K562 (cell line): ENCODE measurements at regions not wholly inside any gene's neighbourhood (a gene's known extent, or its start where the extent isn't known, plus 50 kb on each side); places are given as distances from the start of the nearest gene placed in this dataset.
"Not testable (repeated sequence)": the region's sequence is repeated elsewhere in the genome, so short reads cannot be mapped to it uniquely, and the experiment has no call there.

Source experiments
- ATAC-seq: fragments of 200-7000 bp; cut with Tn5 transposase; 3 replicates; pipeline ENCODE4 v1.9.1; 2020; ENCODE audit warnings: moderate library complexity
- BruUV-seq: library from RNA; stranded (reverse); fragments of 400-500 nt; replicated peaks from 2 replicates; lab custom pipeline; 2021; lab: Mats Ljungman, UMichigan
- CTCF ChIA-PET: fragments of 300-600 bp; formaldehyde crosslinking; extraction: SDS; loops from one replicate; lab custom pipeline; 2021; ENCODE audit warnings: low intra/inter-chr PET ratio; lab: Yijun Ruan, JAX
- POLR2A ChIA-PET: fragments of 300-600, 350-650 bp; sonication (Branson Sonifier 250); formaldehyde crosslinking; extraction: SDS; loops from one replicate; lab custom pipeline; 2021; ENCODE audit warnings: antibody characterized with exemption, inconsistent platforms; lab: Yijun Ruan, JAX
- DNase-seq, 4 experiments: peaks; one replicate each; pipeline versions ENCODE4 v3.0.0 to v3.0.0-alpha.2; 2011 to 2018; ENCODE audit warnings: low spot score in 3 of 4, mixed read lengths in 3 of 4; ENCODE audit errors: extremely low read depth in 1 of 4
- FAIRE-seq: peaks from 2 replicates; lab custom pipeline; 2011; peaks lifted over from hg19 to GRCh38; lab: Jason Lieb, UNC
- H2AFZ ChIP-seq: 2 replicates; pipeline ENCODE4 v1.6.0; 2011; ENCODE audit warnings: low read depth, low read length, control low read depth, inconsistent platforms
- H3K27ac ChIP-seq: fragments of 200-600 bp; 3 replicates; pipeline ENCODE4 v1.8.0; 2011; ENCODE audit warnings: low read depth, mild to moderate bottlenecking, control low read depth, inconsistent platforms, low read length, moderate library complexity, mixed read lengths; ENCODE audit errors: extremely low read depth
- H3K27me3 ChIP-seq, 2 experiments: fragments of 300-600 bp in 1 of 2; 2 replicates in 1 of 2; 3 replicates in 1 of 2; pipeline versions ENCODE4 v1.6.0 to v1.8.0; 2011; ENCODE audit warnings: inconsistent platforms in 2 of 2, low read length in 2 of 2, mild to moderate bottlenecking in 1 of 2, mixed read lengths in 1 of 2, moderate library complexity in 1 of 2; ENCODE audit not compliant: control insufficient read depth in 2 of 2, insufficient read depth in 2 of 2
- H3K36me3 ChIP-seq: fragments of 300-600 bp; 3 replicates; pipeline ENCODE4 v1.8.0; 2011; ENCODE audit warnings: mild to moderate bottlenecking, low read length, inconsistent platforms; ENCODE audit not compliant: control insufficient read depth, insufficient read depth
- H3K4me1 ChIP-seq, 2 experiments: fragments of 200-600 bp in 1 of 2; replicated peaks in 1 of 2; 2 replicates in 1 of 2; 3 replicates in 1 of 2; pipeline versions ENCODE4 v1.5.1 to v1.8.0; 2011; ENCODE audit warnings: inconsistent platforms in 2 of 2, low read length in 2 of 2, mild to moderate bottlenecking in 1 of 2, mixed read lengths in 1 of 2, moderate library complexity in 1 of 2; ENCODE audit not compliant: control insufficient read depth in 2 of 2, insufficient read depth in 2 of 2
- H3K4me2 ChIP-seq: 2 replicates; pipeline ENCODE4 v1.6.1; 2011; ENCODE audit warnings: low read length, control low read depth, inconsistent platforms, mixed read lengths; ENCODE audit not compliant: insufficient read depth
- H3K4me3 ChIP-seq: fragments of 200-600 bp; sonication (generic), shearing (Covaris generic); 2 replicates; pipeline ENCODE4 v1.5.1; 2016; ENCODE audit warnings: control low read depth, inconsistent platforms
- H3K79me2 ChIP-seq: fragments of 200-600 bp; 3 replicates; pipeline ENCODE4 v1.8.0; 2011; ENCODE audit warnings: low read length, inconsistent platforms; ENCODE audit not compliant: control insufficient read depth, insufficient read depth
- H3K9ac ChIP-seq, 2 experiments: 2 replicates each; pipeline versions ENCODE4 v1.6.0 to v1.6.1; 2011; ENCODE audit warnings: low read depth in 2 of 2, low read length in 2 of 2, control low read depth in 1 of 2, inconsistent platforms in 1 of 2, mild to moderate bottlenecking in 1 of 2, mixed read lengths in 1 of 2; ENCODE audit not compliant: insufficient read depth in 1 of 2
- H3K9me1 ChIP-seq: one replicate; pipeline ENCODE4 v1.6.0; 2011; ENCODE audit warnings: inconsistent platforms, mild to moderate bottlenecking, low read length, moderate library complexity; ENCODE audit not compliant: control insufficient read depth, insufficient read depth
- H3K9me3 ChIP-seq: replicated peaks from 2 replicates; pipeline ENCODE4 v1.5.1; 2011; ENCODE audit warnings: low read depth, low read length, inconsistent platforms; ENCODE audit not compliant: control insufficient read depth, insufficient read depth
- H4K20me1 ChIP-seq: replicated peaks from 2 replicates; pipeline ENCODE4 v1.6.1; 2011; ENCODE audit warnings: low read length, inconsistent platforms, mixed read lengths; ENCODE audit not compliant: control insufficient read depth, insufficient read depth
- BCOR ChIP-seq: fragments of 450-650 bp; IDR thresholded peaks from 2 replicates; pipeline ENCODE4 v1.6.1; 2016
- CBFA2T3 ChIP-seq: fragments of 450-650 bp; IDR thresholded peaks from 2 replicates; pipeline ENCODE4 v1.6.1; 2017
- CHD2 ChIP-seq: IDR thresholded peaks from 2 replicates; pipeline ENCODE4 v1.6.1; 2011; ENCODE audit warnings: low read depth, low read length
- E2F3 ChIP-seq: fragments of 250-450 bp; sonication (Bioruptor Pico); IDR thresholded peaks from 2 replicates; pipeline ENCODE4 v1.4.0; 2020; ENCODE audit warnings: mild to moderate bottlenecking
- HNRNPLL ChIP-seq: fragments of 200-400 bp; formaldehyde crosslinking; IDR thresholded peaks from 2 replicates; pipeline ENCODE4 v1.6.1; 2017; ENCODE audit warnings: low read length, low read depth, mild to moderate bottlenecking; ENCODE audit not compliant: poor library complexity, severe bottlenecking
- KDM1A ChIP-seq, 2 experiments: fragments of 450-650 bp; IDR thresholded peaks; 2 replicates each; pipeline ENCODE4 v1.6.1; 2016; ENCODE audit warnings: mild to moderate bottlenecking in 2 of 2
- POLR2AphosphoS5 ChIP-seq: IDR thresholded peaks from 2 replicates; pipeline ENCODE4 v1.6.1; 2011; ENCODE audit warnings: mild to moderate bottlenecking, low read depth, low read length, moderate library complexity; ENCODE audit not compliant: control insufficient read depth, insufficient read depth
- RBM25 ChIP-seq: fragments of 200-400 bp; formaldehyde crosslinking; IDR thresholded peaks from 2 replicates; pipeline ENCODE4 v1.6.1; 2018; ENCODE audit warnings: low read length, low read depth, moderate library complexity; ENCODE audit not compliant: severe bottlenecking
- ZC3H4 ChIP-seq: sonication (generic); formaldehyde crosslinking; IDR thresholded peaks from 2 replicates; pipeline ENCODE4 v1.9.0; 2021; ENCODE audit warnings: missing genetic modification reagents, borderline replicate concordance
- ZFP36 ChIP-seq: fragments of 150-350 bp; IDR thresholded peaks from 2 replicates; pipeline ENCODE4 v1.6.1; 2018; ENCODE audit warnings: low read length, low read depth; ENCODE audit not compliant: partially characterized antibody
- ZNF146 ChIP-seq: IDR thresholded peaks from one replicate; pipeline ENCODE4 v1.6.1; 2018; ENCODE audit warnings: missing compliant biosample characterization; ENCODE audit not compliant: unreplicated experiment
- ZNF408 ChIP-seq: fragments of 250-450 bp; sonication (Bioruptor Pico); IDR thresholded peaks from 2 replicates; pipeline ENCODE4 v1.4.0; 2020; ENCODE audit warnings: low read depth, mild to moderate bottlenecking, moderate library complexity
- ZNF764 ChIP-seq: fragments of 250-450 bp; sonication (Bioruptor Pico); IDR thresholded peaks from 2 replicates; pipeline ENCODE4 v1.4.0; 2020; ENCODE audit warnings: low read depth, mild to moderate bottlenecking, moderate library complexity
- WGBS: fragments of 100-300 bp; shearing (Covaris generic); methylation state at CpG from one replicate; pipeline ENCODE4 v1.1.6; 2016; ENCODE audit warnings: low coverage, mixed read lengths; ENCODE audit not compliant: insufficient coverage; ENCODE audit errors: missing lambda C conversion rate; 5-methylcytosine and 5-hydroxymethylcytosine counted together
- in situ Hi-C: fragments of 300-500 bp; cut with MboI; formaldehyde crosslinking; loops from 4 replicates; pipeline ENCODE4 v1.15.0; 2018; ENCODE audit warnings: inconsistent platforms, mixed read lengths
- intact Hi-C: fragments of 100-400 bp; cut with micrococcal nuclease; formaldehyde crosslinking; loops from 2 replicates; pipeline ENCODE4 v1.14.2; 2022
- TF ChIP-seq, protein P1 (sequence below): sonication (generic); formaldehyde crosslinking; IDR thresholded peaks from 2 replicates; pipeline ENCODE4 v1.8.0; 2022; ENCODE audit warnings: missing genetic modification reagents, mild to moderate bottlenecking, borderline replicate concordance

DNA sequence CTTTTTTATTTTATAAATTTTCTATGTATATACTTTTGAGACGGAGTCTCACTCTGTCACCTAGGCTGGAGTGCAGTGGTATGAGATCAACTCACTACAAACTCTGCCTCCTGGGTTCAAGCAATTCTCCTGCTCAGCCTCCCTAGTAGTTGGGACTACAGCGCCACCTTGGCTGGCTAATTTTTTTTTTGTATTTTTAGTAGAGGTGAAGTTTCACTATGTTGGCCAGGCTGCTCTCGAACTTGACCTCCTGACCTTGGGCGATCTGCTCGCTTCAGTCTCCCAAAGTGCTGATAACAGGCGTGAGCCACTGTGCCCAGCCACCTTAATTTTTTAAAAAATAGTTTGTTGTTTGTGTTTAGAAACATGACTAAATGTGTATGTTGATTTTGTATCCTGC is 76.6 kb downstream of the FBXO4 start (continued):
- TF ChIP-seq, protein P1, sequence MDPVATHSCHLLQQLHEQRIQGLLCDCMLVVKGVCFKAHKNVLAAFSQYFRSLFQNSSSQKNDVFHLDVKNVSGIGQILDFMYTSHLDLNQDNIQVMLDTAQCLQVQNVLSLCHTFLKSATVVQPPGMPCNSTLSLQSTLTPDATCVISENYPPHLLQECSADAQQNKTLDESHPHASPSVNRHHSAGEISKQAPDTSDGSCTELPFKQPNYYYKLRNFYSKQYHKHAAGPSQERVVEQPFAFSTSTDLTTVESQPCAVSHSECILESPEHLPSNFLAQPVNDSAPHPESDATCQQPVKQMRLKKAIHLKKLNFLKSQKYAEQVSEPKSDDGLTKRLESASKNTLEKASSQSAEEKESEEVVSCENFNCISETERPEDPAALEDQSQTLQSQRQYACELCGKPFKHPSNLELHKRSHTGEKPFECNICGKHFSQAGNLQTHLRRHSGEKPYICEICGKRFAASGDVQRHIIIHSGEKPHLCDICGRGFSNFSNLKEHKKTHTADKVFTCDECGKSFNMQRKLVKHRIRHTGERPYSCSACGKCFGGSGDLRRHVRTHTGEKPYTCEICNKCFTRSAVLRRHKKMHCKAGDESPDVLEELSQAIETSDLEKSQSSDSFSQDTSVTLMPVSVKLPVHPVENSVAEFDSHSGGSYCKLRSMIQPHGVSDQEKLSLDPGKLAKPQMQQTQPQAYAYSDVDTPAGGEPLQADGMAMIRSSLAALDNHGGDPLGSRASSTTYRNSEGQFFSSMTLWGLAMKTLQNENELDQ, result no peak
- TF ChIP-seq ZC3H4, result no peak
- no peak for TF ChIP-seq POLR2AphosphoS5
- TF ChIP-seq E2F3 (CRISPR knock-in tag), result no peak
- TF ChIP-seq ZNF764 (CRISPR knock-in tag), result no peak
- no peak for TF ChIP-seq CHD2
- no peak for TF ChIP-seq ZFP36
- no peak for TF ChIP-seq ZNF408 (CRISPR knock-in tag)
- TF ChIP-seq HNRNPLL, result no peak
- no peak for TF ChIP-seq CBFA2T3

DNA sequence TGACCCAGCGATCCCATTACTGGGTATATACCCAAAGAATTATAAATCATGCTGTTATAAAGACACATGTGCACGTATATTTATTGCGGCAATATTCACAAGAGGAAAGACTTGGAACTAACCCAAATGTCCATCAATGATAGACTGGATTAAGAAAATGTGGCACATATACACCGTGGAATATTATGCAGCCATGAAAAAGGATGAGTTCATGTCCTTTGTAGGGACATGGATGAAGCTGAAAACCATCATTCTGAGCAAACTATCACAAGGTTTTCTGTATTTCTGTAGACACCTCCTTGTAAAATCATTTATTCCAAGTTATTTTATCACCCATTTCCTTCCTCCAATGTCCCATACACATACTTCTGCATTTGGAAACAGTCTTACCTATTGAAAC is 78.8 kb downstream of the FBXO4 start:
- DNase-seq, H3K27me3 ChIP-seq, H2AFZ ChIP-seq, BruUV-seq, CTCF ChIA-PET, in situ Hi-C loops, H3K36me3 ChIP-seq, H3K4me2 ChIP-seq, H3K9ac ChIP-seq, H3K4me1 ChIP-seq, H4K20me1 ChIP-seq, H3K9me3 ChIP-seq, H3K9me1 ChIP-seq, FAIRE-seq, H3K27ac ChIP-seq, POLR2A ChIA-PET, H3K4me3 ChIP-seq, ATAC-seq, H3K79me2 ChIP-seq: not testable (repeated sequence)
- intact Hi-C loops, result loop anchor here (10.0 kb wide), 1 partner anchor 881 kb away; no protein-coding TSS in a partner anchor
- TF ChIP-seq ZNF146 (CRISPR knock-in tag), result peak; percentile 95
- TF ChIP-seq RBM25, result peak; percentile 96
- TF ChIP-seq KDM1A (IDR thresholded peaks at IDR 0.05), result peak in 1 of 2 experiments; percentile 24; a peak in 1 of 4 replicates
- TF ChIP-seq BCOR, result peak; percentile 52; the same call in 1 of the 2 replicates
- WGBS, result 5% methylated on average over 4 of the region's 4 CpGs
